ENCODE measurements at regions not wholly inside any gene's neighbourhood (a gene's known extent, or its start where the extent isn't known, plus 50 kb on each side); places are given as distances from the start of the nearest gene placed in this dataset.
A peak's percentile ranks its signal among the peaks of the same experiment; 100 is the strongest.
"Not testable (repeated sequence)": the region's sequence is repeated elsewhere in the genome, so short reads cannot be mapped to it uniquely, and the experiment has no call there.

DNA sequence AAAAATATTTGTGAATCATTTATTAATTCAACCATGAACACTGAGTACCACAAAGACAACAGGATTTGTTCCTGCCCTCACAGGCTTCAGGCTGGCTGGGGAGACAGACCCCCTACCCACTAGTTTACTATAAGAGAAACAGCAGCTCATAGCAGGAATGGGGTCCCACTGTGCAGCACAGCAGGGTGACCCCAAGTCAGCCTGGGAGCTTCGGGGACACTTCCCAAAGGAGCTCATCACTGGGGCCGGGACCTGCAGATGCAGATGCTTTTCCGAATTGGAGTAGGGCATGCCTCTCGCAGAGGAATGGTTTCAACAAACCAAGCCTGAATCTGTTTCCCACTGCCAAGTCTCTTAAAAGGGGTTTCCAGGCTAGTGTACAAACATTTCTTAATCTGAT is 176.2 kb upstream of the PWP1 start:
- DNase-seq: no peak

DNA sequence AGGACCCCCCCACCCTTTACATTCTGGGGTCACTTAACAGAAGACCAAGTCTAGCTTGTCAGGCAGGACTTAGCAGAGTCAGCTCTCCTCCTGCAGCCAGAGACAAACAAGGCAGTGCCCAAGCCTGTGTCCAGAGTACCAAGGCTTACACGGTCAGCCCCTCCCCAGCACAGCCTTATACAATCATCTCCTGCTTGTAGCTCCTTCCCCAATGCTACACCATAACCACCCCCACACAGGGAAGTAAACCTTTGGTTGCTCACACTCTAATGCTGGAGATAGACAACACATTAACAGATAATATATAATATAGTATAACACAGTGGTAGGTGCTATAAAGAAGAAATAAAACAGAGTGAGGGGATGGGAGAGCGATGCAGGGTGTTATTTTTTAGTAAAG is 175.4 kb upstream of the PWP1 start:
- DNase-seq: no peak

DNA sequence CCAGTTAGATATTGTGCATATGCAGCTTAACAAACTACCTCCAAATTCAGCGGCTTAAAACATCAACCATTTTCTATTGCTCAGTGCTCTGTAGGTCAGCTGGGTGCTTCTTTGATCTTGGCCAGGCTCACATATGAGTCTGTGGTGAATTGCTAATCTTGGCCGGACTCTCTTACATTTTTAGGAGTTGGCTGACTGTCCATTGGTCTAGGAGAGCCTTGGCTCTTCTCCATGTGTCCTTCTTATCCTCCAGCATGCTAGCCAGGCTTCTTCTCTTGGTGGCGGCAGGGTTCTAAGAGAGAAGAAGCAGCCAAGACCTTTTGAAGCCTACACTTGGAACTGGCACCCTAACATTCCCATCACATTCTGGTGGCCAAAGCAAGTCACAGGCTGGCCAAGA is 174.3 kb upstream of the PWP1 start:
- no peak for DNase-seq

DNA sequence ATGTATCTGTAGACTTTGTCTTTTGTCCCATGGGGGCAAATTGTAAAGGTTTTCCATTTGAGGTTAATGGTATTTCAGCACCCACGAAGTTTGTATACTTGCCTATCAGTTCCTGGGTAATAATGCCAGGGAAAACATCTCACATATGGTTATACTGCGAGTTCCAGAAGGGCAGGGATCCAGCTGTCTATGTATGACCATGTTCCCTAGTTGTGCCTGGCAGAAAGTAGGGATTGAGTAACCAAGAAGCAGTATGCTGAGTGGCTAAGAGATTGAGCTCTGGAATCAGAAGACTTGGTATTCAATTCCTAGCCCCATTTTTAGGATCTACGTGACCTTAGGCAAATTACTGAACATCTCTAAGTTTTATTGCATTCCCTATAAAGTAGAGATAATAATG is 173.2 kb upstream of the PWP1 start:
- DNase-seq: no peak

DNA sequence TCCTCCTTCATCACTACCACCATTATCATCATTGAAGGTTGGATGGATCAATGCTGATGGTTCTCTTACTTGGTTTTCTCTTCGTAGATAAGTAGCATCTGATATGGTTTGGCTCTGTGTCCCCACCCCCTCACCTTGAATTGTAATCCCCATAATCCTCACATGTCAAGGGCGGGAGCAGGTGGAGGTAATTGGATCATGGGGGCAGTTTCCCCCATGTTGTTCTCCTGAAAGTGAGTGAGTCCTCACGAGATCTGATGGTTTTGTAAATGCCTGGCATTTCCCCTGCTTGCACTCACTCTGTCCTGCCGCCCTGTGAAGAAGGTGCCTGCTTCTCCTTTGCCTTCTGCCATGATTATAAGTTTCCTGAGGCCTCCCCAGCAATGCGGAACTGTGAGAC is 172.4 kb upstream of the PWP1 start:
- DNase-seq: no peak

DNA sequence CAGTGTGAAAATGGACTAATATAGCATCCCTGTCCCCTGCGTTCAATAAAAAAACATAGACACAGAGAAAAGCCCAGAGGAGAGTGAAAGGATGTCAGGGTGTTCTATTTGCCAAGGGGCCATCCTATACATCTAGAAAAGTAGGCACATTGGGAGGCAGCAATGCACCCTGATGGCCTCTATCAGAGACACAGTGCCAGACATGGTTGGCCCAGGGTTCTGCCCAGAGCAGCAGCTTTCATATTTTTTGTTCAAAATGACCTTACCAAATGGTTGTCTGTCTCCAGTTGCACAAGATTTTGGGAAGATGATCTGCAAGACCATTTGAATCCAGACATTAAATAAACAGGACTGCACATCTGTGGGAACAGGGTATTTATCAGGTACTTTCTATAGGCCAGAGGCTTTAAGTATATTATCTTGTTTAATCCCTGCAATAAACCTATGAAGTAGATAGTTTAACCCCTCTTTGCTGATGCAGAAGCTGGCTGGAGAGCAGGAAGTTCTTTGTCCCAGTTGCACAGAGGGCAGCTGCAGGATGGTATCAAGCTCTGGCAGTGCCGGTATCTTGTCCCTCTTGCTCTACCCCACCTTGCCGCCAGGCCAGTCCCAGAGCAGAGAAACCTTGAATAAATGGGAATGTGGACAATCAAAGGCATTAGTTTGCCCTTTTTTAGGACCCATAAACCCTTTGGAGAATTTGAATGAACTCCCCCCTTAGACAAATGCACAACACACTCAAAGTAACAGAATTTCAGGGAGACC is 171.8 kb upstream of the PWP1 start:
- DNase-seq: no peak

DNA sequence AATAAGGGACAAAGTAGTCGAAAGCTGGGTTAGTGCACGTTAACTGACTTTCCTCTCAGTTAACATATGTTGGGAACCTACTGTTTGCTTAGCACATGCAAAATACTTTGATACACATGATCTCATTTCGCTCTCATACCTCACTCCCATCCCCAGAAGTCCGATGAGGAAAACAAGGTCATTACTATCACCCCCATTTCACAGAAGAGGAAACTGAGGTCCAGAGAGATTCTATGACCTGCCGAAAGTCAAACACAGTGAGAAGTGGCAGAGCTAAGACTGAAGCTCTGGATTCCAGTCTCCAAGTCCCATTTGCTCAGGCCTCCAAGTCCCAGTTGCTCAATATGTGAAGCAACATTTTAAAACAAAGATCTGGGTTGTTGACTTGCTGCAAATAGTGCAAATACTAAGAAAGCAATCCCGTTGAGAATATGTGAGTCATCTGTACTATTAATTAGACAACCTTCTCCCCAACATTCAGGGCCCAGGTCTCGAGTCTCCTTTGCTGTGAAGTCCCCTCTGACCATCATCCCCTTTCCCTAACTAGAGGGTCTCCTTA is 170.6 kb upstream of the PWP1 start:
- DNase-seq: no peak

DNA sequence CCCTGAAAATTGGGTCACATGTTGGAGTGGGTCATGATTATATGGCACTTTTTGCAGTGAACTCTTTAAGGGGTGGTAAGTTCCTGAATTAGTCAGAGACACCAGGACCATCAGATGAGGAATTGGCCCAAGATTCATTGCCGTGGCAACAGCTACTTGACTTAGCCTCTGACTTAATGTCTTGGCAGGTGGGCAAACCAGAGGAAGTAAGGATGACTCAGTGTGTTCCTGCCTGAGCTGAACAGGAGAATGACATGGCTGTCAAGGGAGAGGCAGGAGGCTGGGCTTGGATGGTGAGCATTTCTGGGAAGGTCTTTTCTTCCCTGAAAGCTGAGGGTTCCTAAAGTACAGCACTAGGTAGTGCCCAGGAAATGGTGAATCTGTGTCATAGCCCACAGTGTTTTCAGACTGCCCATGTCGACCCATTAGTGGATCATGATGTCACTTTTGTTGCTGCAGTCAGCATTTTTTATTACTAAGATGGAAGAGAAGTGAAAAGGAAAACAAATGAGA is 170.1 kb upstream of the PWP1 start:
- no peak for DNase-seq

DNA sequence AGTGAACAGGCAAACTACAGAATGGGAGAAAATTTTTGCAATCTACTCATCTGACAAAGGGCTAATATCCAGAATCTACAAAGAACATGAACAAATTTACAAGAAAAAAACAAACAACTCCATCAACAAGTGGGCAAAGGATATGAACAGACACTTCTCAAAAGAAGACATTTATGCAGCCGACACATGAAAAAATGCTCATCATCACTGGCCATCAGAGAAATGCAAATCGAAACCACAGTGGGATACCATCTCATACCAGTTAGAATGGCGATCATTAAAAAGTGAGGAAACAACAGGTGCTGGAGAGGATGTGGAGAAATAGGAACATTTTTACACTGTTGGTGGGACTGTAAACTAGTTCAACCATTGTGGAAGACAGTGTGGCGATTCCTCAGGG is 167.8 kb upstream of the PWP1 start:
- DNase-seq: not testable (repeated sequence)

DNA sequence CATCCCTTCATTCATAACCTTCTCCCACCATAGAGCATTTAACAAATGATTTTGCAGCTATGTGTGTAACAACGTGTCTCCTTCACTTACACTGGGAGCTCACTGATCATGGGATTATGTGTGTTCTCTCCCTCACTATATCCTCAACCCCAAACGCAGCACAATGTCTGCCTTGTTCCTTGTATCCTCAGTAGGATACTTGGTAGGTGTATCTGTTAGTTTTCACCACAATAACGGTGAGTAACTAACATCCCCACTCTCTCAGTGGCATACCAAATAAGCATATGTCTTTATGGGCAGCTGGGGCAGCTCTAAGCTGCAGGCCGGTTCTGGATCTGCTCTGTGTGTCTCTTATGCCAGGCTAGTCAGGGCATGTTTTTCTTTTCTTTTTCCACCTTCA is 166.7 kb upstream of the PWP1 start:
- DNase-seq: no peak

DNA sequence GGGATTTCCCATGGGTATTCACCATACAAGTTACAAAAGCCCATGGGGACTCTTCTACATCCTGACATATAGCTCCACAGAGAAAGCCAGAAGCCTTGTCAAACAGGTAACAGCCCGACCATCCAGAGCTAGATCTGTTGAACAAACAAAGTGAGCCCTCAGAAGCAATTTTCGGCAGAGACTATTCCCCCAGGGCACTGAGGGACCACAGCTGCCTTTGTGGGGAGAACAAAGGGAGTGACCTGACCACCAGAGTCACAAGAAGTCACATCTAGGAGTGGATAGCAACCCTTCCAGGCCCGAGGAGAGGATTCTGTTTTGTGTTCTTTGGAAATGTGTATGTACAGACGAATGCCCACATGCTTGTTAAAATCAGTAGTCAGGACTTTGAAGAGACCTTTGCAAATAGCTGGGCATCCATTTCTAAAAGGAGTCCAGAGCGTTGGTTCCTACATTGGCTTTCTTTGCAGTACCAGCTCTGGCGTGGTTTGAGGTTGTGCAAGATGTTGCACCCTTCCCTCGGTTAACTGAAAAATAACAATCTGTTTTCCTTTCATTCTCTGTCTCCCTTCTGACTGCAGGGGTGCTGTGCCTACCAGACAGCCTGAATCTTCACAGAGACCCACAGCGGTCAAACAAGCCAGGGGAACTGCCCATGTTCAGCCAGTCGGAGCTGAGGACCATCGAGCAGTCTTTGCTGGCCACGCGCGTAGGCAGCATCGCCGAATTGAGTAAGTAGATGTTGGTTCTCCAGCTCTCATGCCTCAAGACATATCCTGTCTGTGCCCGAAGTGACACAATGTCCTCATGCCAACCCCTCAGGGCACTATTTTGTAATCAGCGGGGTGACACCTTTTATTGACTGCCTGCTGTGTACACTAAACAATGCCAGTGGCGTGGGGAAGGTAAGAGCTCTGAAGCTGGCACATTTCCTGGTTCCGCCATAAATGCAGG is 165.4 kb upstream of the PWP1 start:
- peak; percentile 52 for DNase-seq

DNA sequence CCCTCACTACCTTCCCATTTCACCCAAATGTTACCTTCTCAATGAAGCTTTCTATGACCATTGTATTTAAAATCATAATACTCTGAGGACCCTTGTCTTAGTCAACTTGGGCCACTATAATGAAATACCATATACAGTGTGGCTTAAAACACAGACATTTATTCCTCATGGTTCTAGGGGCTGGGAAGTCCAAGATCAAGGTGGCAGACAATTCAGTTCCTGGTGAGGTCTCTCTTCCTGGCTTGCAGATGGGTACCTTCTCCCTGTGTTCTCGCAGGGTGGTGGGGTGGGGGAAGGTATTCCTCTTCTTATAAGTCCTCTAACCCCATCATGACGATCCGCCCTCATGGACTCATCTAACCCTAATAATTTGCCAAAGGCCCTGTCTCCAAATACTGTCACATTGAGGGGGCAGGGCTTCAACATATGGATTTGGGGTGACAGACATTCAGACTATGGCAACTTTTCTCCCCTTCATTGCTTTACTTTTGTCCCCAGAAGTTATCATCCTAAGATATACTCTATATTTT is 163.7 kb upstream of the PWP1 start:
- no peak for DNase-seq

DNA sequence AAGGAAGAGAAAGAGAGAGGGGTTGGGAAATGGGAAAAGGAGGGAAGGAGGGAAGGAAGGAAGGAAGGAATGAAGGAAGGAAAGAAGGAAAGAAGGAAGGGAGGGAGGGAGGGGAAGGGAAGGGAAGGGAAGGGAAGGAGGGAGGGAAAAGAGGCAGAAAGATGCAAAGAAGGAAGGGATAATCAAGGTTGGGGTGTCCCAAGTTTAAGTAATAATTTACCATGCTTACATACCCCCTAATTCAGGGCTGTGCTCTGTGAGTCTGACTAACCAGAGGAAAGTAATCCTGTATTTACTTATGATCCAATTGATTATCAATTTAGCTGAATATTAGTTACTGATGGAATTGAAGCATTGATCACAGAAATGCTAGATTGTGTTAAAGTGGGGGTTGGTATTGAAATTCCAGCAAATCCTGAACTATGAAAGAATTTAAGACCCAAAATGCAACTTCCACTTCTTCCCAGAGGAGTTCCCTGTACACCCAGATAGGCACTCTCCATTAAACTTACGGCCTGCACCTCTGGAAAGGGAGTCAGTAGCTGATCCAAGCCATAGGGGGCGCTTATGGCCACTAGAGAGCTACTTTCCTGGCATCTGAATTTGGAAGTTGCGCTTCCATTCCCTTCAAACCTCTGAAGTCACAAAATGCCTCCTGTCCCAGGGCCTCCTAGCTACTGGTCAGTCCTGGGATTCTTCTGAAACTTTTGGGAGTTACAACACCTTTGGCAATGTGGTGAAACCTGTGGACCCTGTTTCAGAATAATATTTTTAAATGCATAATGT is 162.7 kb upstream of the PWP1 start:
- DNase-seq: peak; percentile 20

DNA sequence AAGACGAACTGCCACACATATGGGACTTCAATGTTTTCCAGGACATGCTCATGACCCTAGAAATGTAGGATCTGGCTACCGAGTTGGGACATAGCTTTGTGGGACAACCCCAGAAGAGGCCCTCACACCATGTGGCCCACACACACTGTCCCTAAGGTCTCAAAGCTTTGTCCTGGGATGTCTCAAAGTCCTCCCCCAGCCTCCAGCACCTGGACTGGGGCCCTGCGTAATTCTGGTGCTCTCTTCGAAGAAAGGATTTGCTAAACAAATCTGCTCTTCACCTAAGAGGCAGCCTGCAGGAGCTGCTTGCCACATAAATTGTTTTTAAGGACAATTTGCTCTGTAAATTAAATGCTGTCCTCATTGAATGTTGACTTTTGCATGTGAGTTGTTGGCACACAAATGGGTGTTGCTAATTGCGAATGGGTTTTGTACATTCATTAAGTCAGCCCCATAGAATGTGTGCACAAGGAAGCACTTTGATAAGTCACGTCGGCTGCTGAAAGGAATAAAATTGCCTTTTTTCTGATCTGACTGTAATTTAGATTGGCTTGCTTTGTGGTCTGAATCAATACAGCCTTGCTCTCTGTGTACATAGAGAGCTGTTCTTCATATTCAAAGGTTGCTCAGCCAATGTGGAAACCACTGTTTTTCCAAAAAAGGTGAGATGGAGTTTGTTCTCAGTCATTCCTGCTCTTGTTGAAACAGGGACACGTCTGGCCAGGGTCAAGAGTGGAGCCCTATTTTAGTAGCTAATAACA is 161.6 kb upstream of the PWP1 start:
- DNase-seq: peak; percentile 84

DNA sequence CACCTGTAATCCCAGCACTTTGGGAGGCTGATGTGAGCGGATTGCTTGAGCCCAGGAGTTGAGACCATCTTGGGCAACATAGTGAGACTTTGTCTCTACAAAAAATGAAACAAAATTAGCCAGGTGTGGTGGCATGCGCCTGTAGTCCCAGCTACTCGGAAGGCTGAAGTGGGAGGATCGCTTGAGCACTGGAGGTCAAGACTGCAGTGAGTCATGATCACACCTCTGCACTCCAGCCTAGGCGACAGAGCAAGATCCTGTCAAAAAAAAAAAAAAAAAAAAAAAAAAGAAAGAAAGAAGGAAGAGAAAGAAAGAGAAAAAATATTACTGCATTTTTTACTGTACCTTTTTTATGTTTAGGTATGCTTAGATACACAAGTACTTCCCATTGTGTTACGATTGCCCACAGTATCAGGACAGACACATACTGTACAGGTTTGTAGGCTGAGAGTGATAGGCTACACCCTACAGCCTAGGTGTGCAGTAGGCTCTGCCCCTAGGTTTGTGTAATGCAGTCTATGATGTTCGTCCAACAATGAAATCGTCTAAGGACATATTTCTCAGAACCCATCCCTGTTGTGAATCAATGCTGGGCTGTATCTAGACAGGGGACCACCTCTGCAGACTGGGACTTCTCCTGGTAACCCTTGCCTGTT is 160.4 kb upstream of the PWP1 start:
- DNase-seq: no peak

DNA sequence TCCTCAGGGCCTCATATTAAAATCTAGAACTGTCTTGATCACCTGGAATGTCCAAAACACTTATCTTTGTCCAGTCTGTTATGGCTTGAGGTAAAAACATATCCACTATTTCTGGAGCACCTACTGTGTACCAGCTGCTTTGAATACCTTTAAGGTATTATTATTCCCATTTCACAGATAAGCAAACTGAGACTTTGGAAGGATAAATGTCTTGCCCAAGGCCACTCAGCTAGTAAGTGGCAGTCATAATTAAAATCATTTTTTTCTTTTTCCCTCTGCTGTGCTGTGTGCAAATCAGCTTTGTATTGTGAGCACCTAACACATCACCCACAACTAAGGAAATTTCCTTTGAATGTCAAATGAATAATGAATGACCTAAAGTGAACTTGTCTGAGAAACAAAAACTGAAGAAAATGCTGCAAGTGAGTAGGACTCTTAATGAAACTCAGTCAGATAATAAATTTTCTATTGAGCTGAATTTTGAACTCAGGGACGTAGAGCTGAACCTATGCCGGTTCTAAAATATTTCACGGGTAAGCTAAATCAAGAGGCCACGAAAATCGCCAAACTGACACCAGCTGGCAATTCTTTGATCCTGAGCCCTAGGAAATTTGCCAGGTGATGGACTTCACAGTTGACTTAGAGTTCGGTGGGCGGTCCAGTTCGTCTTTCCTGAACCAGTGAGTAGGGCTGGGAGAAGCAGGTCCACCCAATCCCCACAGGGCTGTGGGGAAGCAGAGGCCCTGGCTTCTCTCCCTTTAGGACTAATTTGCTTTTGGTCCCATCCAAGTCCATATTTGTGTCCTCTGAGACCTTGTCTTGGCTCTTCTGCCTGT is 159.7 kb upstream of the PWP1 start:
- DNase-seq: no peak

DNA sequence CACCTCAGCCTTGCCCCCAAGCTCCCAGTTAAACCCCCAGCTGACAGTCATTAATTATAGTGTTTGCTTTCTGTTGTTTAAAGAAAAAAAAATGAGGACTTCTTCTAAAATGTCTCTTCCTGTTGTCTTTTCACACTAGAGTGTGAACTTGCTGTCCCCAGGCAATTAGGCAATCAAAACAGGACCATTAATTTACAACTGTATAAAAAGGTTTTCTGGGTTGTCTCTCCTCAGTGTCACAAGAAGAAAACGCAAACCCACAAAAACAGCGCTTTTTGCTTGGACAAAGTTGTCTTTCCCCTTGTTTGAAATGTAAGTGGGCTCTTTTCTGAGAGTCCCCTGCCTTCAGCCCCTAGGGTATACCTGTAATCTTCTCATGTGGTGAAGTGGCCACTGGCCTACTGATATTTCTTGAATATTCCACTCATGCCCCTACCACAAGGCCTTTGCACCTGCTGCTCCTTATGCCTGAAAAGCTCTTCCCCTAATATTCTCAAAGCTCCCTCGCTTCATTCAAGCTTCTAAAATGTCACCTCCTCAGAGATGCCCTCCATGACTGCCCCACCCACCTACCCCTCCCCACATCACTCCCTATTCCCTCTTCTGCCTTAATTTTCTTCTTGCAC is 158.9 kb upstream of the PWP1 start:
- no peak for DNase-seq

DNA sequence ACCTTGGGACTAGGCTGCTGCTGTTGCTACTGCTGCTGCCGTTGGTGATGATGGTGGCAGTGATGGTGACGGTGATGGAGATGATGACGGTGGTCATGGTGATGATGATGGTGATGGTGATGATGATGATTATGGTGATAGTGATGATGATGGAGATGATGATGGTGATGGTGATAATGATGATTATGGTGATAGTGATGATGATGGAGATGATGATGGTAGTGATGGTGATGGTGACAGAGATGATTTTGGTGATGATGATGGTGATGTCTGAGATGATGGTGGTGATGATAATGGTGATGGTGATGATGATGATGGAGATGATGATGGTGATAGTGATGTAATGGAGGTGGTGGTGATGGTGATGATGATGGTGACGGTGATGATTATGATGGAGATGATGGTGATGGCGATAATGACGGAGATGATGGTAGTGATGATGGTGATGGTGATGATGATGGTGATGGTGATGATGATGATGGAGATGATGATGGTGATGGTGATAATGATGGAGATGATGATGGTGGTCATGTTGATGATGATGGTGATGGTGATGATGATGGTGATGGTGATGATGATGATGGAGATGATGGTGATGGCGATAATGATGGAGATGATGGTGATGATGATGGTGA is 156.8 kb upstream of the PWP1 start:
- DNase-seq: no peak

DNA sequence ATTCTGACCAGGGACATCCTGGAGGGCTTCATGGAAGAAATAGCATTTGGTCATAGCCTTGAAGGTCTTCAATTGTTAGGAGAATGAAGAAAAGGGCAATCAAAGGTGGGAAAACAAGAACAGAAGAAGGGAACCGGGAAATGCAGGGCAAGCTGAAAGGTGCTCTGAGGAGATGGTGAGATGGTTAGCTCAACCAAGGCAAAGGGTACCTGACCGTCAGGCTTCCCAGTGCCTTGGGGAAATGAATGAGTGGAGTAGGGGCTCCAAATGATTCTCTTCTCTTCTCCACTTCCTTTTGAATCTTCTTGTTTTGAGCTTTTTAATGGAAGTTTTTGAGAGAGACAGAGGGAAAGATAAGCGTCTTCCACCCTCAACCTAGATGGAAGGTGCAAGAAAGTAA is 155.6 kb upstream of the PWP1 start:
- no peak for DNase-seq

Measured in NCI-H1436 (cell line).